Osteoblast (primary cell): ENCODE measurements at regions not wholly inside any gene's neighbourhood (a gene's known extent, or its start where the extent isn't known, plus 50 kb on each side); places are given as distances from the start of the nearest gene placed in this dataset.
A peak's percentile ranks its signal among the peaks of the same experiment; 100 is the strongest.
"Not testable (repeated sequence)": the region's sequence is repeated elsewhere in the genome, so short reads cannot be mapped to it uniquely, and the experiment has no call there.

Experiments
- DNase-seq: peaks from one replicate; pipeline ENCODE4 v3.0.0; 2011; ENCODE audit warnings: low spot score, mixed read lengths; ENCODE audit not compliant: insufficient read length; ENCODE audit errors: missing footprints
- H2AFZ ChIP-seq: 2 replicates; pipeline ENCODE4 v1.6.0; 2011; ENCODE audit warnings: mild to moderate bottlenecking, low read length
- H3K27ac ChIP-seq: 2 replicates; pipeline ENCODE4 v1.5.1; 2011; ENCODE audit warnings: mild to moderate bottlenecking, low read depth, low read length, moderate library complexity
- H3K27me3 ChIP-seq: 2 replicates; pipeline ENCODE4 v1.6.0; 2012; ENCODE audit warnings: mild to moderate bottlenecking, control low read depth, inconsistent platforms, low read length, moderate library complexity; ENCODE audit not compliant: insufficient read depth
- H3K36me3 ChIP-seq: 2 replicates; pipeline ENCODE4 v1.5.1; 2011; ENCODE audit warnings: mild to moderate bottlenecking, low read length, control low read depth, moderate library complexity; ENCODE audit not compliant: insufficient read depth
- H3K4me1 ChIP-seq: 2 replicates; pipeline ENCODE4 v1.5.1; 2011; ENCODE audit warnings: mild to moderate bottlenecking, low read length, control low read depth, moderate library complexity; ENCODE audit not compliant: insufficient read depth
- H3K4me2 ChIP-seq: 2 replicates; pipeline ENCODE4 v1.6.0; 2011; ENCODE audit warnings: mild to moderate bottlenecking, low read length; ENCODE audit not compliant: insufficient read depth
- H3K4me3 ChIP-seq: fragments of 200-600 bp; sonication (generic); 3 replicates; pipeline ENCODE4 v1.5.1; 2012; ENCODE audit warnings: mild to moderate bottlenecking, low read length, inconsistent platforms; ENCODE audit not compliant: insufficient read depth
- H3K79me2 ChIP-seq: 2 replicates; pipeline ENCODE4 v1.6.0; 2012; ENCODE audit warnings: mild to moderate bottlenecking, low read length, control low read depth, inconsistent platforms; ENCODE audit not compliant: insufficient read depth
- H3K9me3 ChIP-seq: 2 replicates; pipeline ENCODE4 v1.5.1; 2011; ENCODE audit warnings: low read depth, low read length, control low read depth
- H4K20me1 ChIP-seq: 2 replicates; pipeline ENCODE4 v1.6.0; 2012; ENCODE audit warnings: mild to moderate bottlenecking, low read length, control low read depth; ENCODE audit not compliant: insufficient read depth
- TF ChIP-seq, protein P1 (sequence below): IDR thresholded peaks from 2 replicates; pipeline ENCODE4 v1.5.1; 2011; ENCODE audit warnings: mild to moderate bottlenecking, low read depth, low read length, moderate library complexity; ENCODE audit errors: extremely low read depth

GRCh38 chr6:112935402-112936078 lies 588.4 kb downstream of the RFPL4B start:
- Histone ChIP-seq H3K4me1 (peaks cover 23% of the 10 kb centered on the region), H3K27ac (no peak overlapping the region), H3K27me3 (no peaks in the 10 kb centered on the region), H4K20me1 (no peaks in the 10 kb centered on the region), H3K36me3 (no peaks in the 10 kb centered on the region), H2AFZ (no peak overlapping the region), H3K79me2 (no peaks in the 10 kb centered on the region), H3K4me2 (no peak overlapping the region), H3K4me3 (no peak overlapping the region), H3K9me3 (no peaks in the 10 kb centered on the region)
- no peak for DNase-seq
- TF ChIP-seq, protein P1, sequence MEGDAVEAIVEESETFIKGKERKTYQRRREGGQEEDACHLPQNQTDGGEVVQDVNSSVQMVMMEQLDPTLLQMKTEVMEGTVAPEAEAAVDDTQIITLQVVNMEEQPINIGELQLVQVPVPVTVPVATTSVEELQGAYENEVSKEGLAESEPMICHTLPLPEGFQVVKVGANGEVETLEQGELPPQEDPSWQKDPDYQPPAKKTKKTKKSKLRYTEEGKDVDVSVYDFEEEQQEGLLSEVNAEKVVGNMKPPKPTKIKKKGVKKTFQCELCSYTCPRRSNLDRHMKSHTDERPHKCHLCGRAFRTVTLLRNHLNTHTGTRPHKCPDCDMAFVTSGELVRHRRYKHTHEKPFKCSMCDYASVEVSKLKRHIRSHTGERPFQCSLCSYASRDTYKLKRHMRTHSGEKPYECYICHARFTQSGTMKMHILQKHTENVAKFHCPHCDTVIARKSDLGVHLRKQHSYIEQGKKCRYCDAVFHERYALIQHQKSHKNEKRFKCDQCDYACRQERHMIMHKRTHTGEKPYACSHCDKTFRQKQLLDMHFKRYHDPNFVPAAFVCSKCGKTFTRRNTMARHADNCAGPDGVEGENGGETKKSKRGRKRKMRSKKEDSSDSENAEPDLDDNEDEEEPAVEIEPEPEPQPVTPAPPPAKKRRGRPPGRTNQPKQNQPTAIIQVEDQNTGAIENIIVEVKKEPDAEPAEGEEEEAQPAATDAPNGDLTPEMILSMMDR, result no peak

GRCh38 chr6:112936079-112936472 lies 588.9 kb downstream of the RFPL4B start:
- no peaks in the 10 kb centered on the region for H3K79me2 ChIP-seq
- H3K4me1 ChIP-seq, result peaks cover 23% of the 10 kb centered on the region
- no peak overlapping the region for H3K4me2 ChIP-seq
- no peak for DNase-seq
- no peaks in the 10 kb centered on the region for H3K36me3 ChIP-seq
- no peak overlapping the region for H3K27ac ChIP-seq
- no peak overlapping the region for H3K4me3 ChIP-seq
- H3K27me3 ChIP-seq, result no peaks in the 10 kb centered on the region
- TF ChIP-seq, protein P1, result no peak
- H3K9me3 ChIP-seq, result no peaks in the 10 kb centered on the region
- no peak overlapping the region for H2AFZ ChIP-seq
- no peaks in the 10 kb centered on the region for H4K20me1 ChIP-seq

DNA sequence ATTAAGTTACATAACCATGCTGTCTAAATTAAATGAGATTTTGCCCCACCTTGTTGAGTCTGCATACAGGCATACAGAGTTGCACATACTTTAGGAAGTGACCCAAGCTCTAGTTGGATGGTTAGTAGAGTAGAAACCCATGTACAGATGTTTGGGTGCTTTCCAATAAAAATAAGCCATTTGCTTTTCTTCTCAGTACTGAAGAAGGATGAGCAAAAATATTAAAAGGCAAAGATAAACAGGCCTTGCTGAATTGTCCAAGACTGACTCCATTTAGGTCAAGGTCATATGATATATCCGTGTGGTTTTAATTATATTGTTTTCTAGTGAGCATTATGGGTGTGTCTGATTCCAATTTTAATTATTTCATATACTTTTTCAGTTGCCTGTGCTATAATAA lies 589.4 kb downstream of the RFPL4B start:
- H3K36me3 ChIP-seq, result no peaks in the 10 kb centered on the region
- H3K9me3 ChIP-seq, result no peaks in the 10 kb centered on the region
- no peak overlapping the region for H3K4me2 ChIP-seq
- peaks cover 19% of the 10 kb centered on the region for H3K4me1 ChIP-seq
- H3K4me3 ChIP-seq, result no peak overlapping the region
- no peaks in the 10 kb centered on the region for H3K79me2 ChIP-seq
- TF ChIP-seq, protein P1, result no peak
- no peak overlapping the region for H2AFZ ChIP-seq
- no peak overlapping the region for H3K27ac ChIP-seq
- H3K27me3 ChIP-seq, result no peaks in the 10 kb centered on the region
- DNase-seq, result peak; percentile 41
- H4K20me1 ChIP-seq, result no peaks in the 10 kb centered on the region

DNA sequence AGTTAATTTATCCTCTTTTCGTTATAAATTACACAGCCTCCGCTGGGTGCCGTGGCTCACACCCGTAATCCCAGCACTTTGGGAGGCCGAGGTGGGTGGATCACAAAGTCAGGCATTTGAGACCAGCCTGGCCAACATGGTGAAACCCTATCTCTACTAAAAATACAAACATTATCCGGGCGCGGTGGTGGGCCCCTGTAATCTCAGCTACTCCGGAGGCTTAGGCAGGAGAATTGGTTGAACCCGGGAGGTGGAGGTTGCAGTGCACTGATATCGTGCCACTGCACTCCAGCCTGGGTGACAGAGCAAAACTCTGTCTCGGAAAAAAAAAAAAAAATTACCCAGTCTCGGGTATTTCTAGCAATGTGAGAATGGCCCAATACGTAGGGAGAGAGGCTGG lies 590.6 kb downstream of the RFPL4B start:
- H4K20me1 ChIP-seq, H3K9me3 ChIP-seq, H3K27me3 ChIP-seq, H3K36me3 ChIP-seq, H3K4me2 ChIP-seq, H3K4me3 ChIP-seq, H3K79me2 ChIP-seq, H3K4me1 ChIP-seq, H2AFZ ChIP-seq, DNase-seq, H3K27ac ChIP-seq: not testable (repeated sequence)
